ENCODE measurements at regions not wholly inside any gene's neighbourhood (a gene's known extent, or its start where the extent isn't known, plus 50 kb on each side); places are given as distances from the start of the nearest gene placed in this dataset.

DNA sequence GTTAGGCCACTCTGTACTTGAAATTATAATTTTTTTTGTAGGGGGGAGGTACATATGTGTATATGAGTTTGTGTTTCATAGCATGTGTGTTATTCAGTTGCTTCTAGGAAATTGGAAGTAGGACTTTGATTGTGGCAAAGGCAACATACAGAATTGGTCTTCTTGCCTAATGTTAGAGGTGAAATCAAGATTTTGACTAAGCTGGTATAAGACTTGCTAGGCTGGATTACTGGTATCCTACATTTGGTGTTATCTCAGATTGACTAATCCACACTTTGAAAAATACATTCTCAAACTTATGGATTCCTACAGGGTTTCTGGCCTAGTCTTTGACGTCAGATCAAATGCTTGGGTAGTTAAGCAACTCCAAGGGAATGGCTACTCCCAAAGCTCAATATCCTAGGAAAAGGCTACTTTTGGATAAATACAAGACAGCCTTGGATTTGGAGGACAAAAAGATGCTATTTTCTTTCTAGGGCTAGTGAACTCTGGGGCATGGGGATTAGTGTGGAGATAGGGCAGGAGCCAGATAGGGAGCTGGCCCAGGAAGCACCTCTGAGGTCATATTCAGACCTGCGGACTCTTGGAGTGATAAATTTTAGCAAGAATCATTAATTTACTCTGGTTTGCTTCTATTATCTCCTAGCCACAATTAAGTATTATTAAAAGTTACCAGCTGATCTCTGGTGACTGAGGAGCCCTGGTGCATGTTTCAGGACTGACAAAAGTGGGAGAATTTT is 144.0 kb upstream of the RPS23 start (continued):
- no peak for TF ChIP-seq MIXL1 (CRISPR knock-in tag; IDR thresholded peaks at IDR 0.05)
- TF ChIP-seq ZNF883 (CRISPR knock-in tag; IDR thresholded peaks at IDR 0.05; ENCODE audit: not compliant biosample characterization) = no peak
- TF ChIP-seq ZNF253 (CRISPR knock-in tag; IDR thresholded peaks at IDR 0.05; ENCODE audit: borderline replicate concordance) = no peak
- no peak for TF ChIP-seq ZNF720 (CRISPR knock-in tag; IDR thresholded peaks at IDR 0.05)
- TF ChIP-seq SP140L (CRISPR knock-in tag; IDR thresholded peaks at IDR 0.05; ENCODE audit: borderline replicate concordance) = no peak

DNA sequence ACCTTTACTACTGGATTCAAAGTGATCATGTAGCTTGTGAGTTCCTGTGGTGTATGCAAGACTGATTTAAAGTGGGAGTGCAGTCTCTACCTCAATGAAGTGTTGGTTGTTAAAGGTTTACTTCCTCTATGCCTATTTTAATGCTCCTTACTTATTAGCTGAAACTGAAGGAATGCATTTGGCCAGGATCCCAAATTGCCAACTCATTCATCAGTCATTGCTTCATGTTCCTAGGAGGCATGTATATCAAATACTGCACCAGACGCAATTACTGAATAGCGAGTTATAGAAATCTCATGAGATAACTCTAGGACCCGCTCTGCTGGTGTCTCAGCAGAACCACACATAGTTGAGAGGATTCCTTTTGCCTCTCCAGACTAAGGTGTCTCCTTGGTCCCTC is 143.0 kb upstream of the RPS23 start:
- Histone ChIP-seq H4K20me1 (ENCODE audit: insufficient read depth, low read length) (no peaks in the 10 kb centered on the region), H3K4me2 (ENCODE audit: low read depth, low read length) (no peak overlapping the region), H3K27ac (ENCODE audit: extremely low read length, insufficient read depth, low read length) (no peak overlapping the region), H3K27me3 (ENCODE audit: control insufficient read depth in 1 of 2, insufficient read depth in 2 of 2, low read length in 2 of 2) (no peaks in the 10 kb centered on the region), H2AFZ (ENCODE audit: low read length) (no peak overlapping the region), H3K9me3 (ENCODE audit: low read length) (no peaks in the 10 kb centered on the region), H3K79me2 (ENCODE audit: insufficient read depth, low read length) (no peaks in the 10 kb centered on the region), H3K4me3 (replicated peaks in 1 of 3; ENCODE audit: insufficient read depth in 1 of 3, low read depth in 2 of 3, low read length in 3 of 3) (no peak overlapping the region), H3K4me1 (ENCODE audit: insufficient read depth, low read length) (peaks cover 14% of the 10 kb centered on the region), H3K36me3 (replicated peaks in 1 of 2; ENCODE audit: control insufficient read depth in 1 of 2, insufficient read depth in 2 of 2, low read length in 2 of 2) (no peaks in the 10 kb centered on the region), H3K9ac (ENCODE audit: insufficient read depth, low read depth, low read length) (no peak overlapping the region)
- in situ Hi-C loops (cut with HindIII; ENCODE audit: extremely low pct_ligation_motif_present, low pct_unique_long_range_greater_than_20kb) (no loop called here), intact Hi-C loops (cut with micrococcal nuclease; ENCODE audit: unreplicated experiment) (no loop called here)
- DNase-seq (ENCODE audit: low spot score) = no peak
- FAIRE-seq = no peak
- CTCF ChIA-PET (ENCODE audit: low intra/inter-chr PET ratio, low total read pairs) = no interaction called here
- POLR2A ChIA-PET = no interaction called here
- ATAC-seq = no peak
- TF ChIP-seq GZF1 (CRISPR knock-in tag; IDR thresholded peaks at IDR 0.05) (no peak), SP5 (CRISPR knock-in tag; IDR thresholded peaks at IDR 0.05; ENCODE audit: borderline replicate concordance, low read depth) (no peak), FOXA1 (IDR thresholded peaks at IDR 0.05) (no peak), FOXA1 (CRISPR knock-in tag; IDR thresholded peaks at IDR 0.05) (no peak), IKZF1 (IDR thresholded peaks at IDR 0.05) (no peak), KDM4B (CRISPR knock-in tag; IDR thresholded peaks at IDR 0.05) (no peak), EZH2 (conservative IDR thresholded peaks at IDR 0.05; ENCODE audit: low read depth, low read length) (no peak), ZNF878 (CRISPR knock-in tag; IDR thresholded peaks at IDR 0.05) (no peak), RBAK (CRISPR knock-in tag; IDR thresholded peaks at IDR 0.05) (no peak), ZNF605 (CRISPR knock-in tag; IDR thresholded peaks at IDR 0.05) (no peak)
- TF ChIP-seq, protein P1, sequence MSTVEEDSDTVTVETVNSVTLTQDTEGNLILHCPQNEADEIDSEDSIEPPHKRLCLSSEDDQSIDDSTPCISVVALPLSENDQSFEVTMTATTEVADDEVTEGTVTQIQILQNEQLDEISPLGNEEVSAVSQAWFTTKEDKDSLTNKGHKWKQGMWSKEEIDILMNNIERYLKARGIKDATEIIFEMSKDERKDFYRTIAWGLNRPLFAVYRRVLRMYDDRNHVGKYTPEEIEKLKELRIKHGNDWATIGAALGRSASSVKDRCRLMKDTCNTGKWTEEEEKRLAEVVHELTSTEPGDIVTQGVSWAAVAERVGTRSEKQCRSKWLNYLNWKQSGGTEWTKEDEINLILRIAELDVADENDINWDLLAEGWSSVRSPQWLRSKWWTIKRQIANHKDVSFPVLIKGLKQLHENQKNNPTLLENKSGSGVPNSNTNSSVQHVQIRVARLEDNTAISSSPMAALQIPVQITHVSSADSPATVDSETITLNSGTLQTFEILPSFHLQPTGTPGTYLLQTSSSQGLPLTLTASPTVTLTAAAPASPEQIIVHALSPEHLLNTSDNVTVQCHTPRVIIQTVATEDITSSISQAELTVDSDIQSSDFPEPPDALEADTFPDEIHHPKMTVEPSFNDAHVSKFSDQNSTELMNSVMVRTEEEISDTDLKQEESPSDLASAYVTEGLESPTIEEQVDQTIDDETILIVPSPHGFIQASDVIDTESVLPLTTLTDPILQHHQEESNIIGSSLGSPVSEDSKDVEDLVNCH (CRISPR knock-in tag; IDR thresholded peaks at IDR 0.05) = no peak
- TF ChIP-seq, protein P2, sequence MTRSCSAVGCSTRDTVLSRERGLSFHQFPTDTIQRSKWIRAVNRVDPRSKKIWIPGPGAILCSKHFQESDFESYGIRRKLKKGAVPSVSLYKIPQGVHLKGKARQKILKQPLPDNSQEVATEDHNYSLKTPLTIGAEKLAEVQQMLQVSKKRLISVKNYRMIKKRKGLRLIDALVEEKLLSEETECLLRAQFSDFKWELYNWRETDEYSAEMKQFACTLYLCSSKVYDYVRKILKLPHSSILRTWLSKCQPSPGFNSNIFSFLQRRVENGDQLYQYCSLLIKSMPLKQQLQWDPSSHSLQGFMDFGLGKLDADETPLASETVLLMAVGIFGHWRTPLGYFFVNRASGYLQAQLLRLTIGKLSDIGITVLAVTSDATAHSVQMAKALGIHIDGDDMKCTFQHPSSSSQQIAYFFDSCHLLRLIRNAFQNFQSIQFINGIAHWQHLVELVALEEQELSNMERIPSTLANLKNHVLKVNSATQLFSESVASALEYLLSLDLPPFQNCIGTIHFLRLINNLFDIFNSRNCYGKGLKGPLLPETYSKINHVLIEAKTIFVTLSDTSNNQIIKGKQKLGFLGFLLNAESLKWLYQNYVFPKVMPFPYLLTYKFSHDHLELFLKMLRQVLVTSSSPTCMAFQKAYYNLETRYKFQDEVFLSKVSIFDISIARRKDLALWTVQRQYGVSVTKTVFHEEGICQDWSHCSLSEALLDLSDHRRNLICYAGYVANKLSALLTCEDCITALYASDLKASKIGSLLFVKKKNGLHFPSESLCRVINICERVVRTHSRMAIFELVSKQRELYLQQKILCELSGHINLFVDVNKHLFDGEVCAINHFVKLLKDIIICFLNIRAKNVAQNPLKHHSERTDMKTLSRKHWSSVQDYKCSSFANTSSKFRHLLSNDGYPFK (CRISPR knock-in tag; IDR thresholded peaks at IDR 0.05; ENCODE audit: borderline replicate concordance) = no peak
- no TSS peak for BruUV-seq (replicated peaks)
- WGBS (ENCODE audit: low lambda C conversion rate) = 91% methylated on average over 3 of the region's 3 CpGs

Measured in HepG2 (cell line).